Sigmoid colon (tissue), 4 donors: ENCODE measurements at regions not wholly inside any gene's neighbourhood (a gene's known extent, or its start where the extent isn't known, plus 50 kb on each side); places are given as distances from the start of the nearest gene placed in this dataset.
"Not testable (repeated sequence)": the region's sequence is repeated elsewhere in the genome, so short reads cannot be mapped to it uniquely, and the experiment has no call there.

Experiments
- EP300 ChIP-seq, 4 donors: sonication (generic); formaldehyde crosslinking; IDR thresholded peaks; one replicate each; pipeline ENCODE4 v1.6.1; 2017; ENCODE audit warnings: antibody characterized with exemption in 4 of 4
- POLR2A ChIP-seq, 2 donors: fragments of 450-650 bp; IDR thresholded peaks; one replicate each; pipeline ENCODE4 v1.6.1; 2016; ENCODE audit warnings: antibody characterized with exemption in 2 of 2, mild to moderate bottlenecking in 2 of 2, moderate library complexity in 2 of 2
- POLR2AphosphoS5 ChIP-seq, 4 donors: sonication (generic); formaldehyde crosslinking; IDR thresholded peaks; one replicate each; pipeline ENCODE4 v1.6.1; 2017; ENCODE audit warnings: antibody characterized with exemption in 4 of 4
- TF ChIP-seq, protein P1 (sequence below), 4 experiments: fragments of 450-650 bp in 3 of 4; fragments of 200-600 bp in 1 of 4; IDR thresholded peaks; one replicate each; pipeline ENCODE4 v1.5.1; 2016 to 2019; ENCODE audit warnings: antibody characterized with exemption in 4 of 4, mild to moderate bottlenecking in 3 of 4, moderate library complexity in 2 of 4

DNA sequence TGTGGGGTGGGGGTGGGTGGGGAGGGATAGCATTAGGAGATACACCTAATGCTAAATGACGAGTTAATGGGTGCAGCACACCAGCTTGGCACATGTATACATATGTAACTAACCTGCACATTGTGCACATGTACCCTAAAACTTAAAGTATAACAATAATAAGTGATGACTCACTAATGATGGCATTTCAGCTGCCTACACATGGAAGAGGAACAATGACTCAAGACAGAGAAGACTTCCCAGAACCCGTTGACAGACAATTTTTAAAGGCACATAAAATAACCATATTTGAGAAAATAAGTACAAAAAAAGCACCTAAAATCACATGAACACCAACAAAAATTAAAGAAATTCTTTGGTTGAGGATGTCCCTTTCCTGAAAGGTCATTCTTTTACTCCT lies 107.3 kb downstream of the FANCF start:
- not testable (repeated sequence) for TF ChIP-seq EP300, POLR2AphosphoS5, POLR2A (IDR thresholded peaks at IDR 0.05)
- TF ChIP-seq, protein P1, sequence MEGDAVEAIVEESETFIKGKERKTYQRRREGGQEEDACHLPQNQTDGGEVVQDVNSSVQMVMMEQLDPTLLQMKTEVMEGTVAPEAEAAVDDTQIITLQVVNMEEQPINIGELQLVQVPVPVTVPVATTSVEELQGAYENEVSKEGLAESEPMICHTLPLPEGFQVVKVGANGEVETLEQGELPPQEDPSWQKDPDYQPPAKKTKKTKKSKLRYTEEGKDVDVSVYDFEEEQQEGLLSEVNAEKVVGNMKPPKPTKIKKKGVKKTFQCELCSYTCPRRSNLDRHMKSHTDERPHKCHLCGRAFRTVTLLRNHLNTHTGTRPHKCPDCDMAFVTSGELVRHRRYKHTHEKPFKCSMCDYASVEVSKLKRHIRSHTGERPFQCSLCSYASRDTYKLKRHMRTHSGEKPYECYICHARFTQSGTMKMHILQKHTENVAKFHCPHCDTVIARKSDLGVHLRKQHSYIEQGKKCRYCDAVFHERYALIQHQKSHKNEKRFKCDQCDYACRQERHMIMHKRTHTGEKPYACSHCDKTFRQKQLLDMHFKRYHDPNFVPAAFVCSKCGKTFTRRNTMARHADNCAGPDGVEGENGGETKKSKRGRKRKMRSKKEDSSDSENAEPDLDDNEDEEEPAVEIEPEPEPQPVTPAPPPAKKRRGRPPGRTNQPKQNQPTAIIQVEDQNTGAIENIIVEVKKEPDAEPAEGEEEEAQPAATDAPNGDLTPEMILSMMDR (IDR thresholded peaks at IDR 0.05) = not testable (repeated sequence)
